ENCODE measurements at regions not wholly inside any gene's neighbourhood (a gene's known extent, or its start where the extent isn't known, plus 50 kb on each side); places are given as distances from the start of the nearest gene placed in this dataset.

GRCh38 chr1:230542054-230542453 is 100.2 kb upstream of the COG2 start:
- ChIA-PET POLR2A (no interaction called here), CTCF (no interaction called here)
- peaks cover 0 to 3% (median 0%) of the 10 kb centered on the region in 5 experiments for H3K27me3 ChIP-seq (replicated peaks in 2 of 5; ENCODE audit: control insufficient read depth in 4 of 5, insufficient read depth in 5 of 5, low read length in 4 of 5)
- H3K27ac ChIP-seq (ENCODE audit: insufficient read depth in 1 of 2, low read depth in 1 of 2, low read length in 2 of 2, poor library complexity in 1 of 2, severe bottlenecking in 2 of 2), result no peak overlapping the region
- no peaks in the 10 kb centered on the region for H3K9me3 ChIP-seq (ENCODE audit: control extremely low read depth in 1 of 5, control insufficient read depth in 4 of 5, insufficient read depth in 2 of 5, low read depth in 1 of 5, low read length in 4 of 5)
- H3K36me3 ChIP-seq (ENCODE audit: control insufficient read depth in 4 of 4, insufficient read depth in 4 of 4, low read length in 3 of 4), result no peaks in the 10 kb centered on the region
- no peaks in the 10 kb centered on the region for H3K4me1 ChIP-seq (ENCODE audit: control extremely low read depth in 1 of 4, control insufficient read depth in 4 of 4, insufficient read depth in 4 of 4, low read length in 3 of 4)
- DNase-seq, result peak in 2 of 3 donors; percentile 13 to 22
- H3K4me3 ChIP-seq (ENCODE audit: control insufficient read depth in 1 of 7, extremely low read depth in 1 of 7, insufficient read depth in 4 of 7, low read depth in 2 of 7, low read length in 6 of 7), result no peak overlapping the region

GRCh38 chr1:230541306-230541705 is 101.0 kb upstream of the COG2 start:
- DNase-seq, result no peak
- no peak overlapping the region for H3K4me3 ChIP-seq (ENCODE audit: control insufficient read depth in 1 of 7, extremely low read depth in 1 of 7, insufficient read depth in 4 of 7, low read depth in 2 of 7, low read length in 6 of 7)
- H3K36me3 ChIP-seq (ENCODE audit: control insufficient read depth in 4 of 4, insufficient read depth in 4 of 4, low read length in 3 of 4), result no peaks in the 10 kb centered on the region
- WGBS (ENCODE audit: insufficient coverage), result no CpG with 5 or more reads among the region's 2 CpGs
- POLR2A ChIA-PET, result no interaction called here
- CTCF ChIA-PET, result no interaction called here
- H3K27me3 ChIP-seq (replicated peaks in 2 of 5; ENCODE audit: control insufficient read depth in 4 of 5, insufficient read depth in 5 of 5, low read length in 4 of 5), result peaks cover 0 to 3% (median 0%) of the 10 kb centered on the region in 5 experiments
- H3K9me3 ChIP-seq (ENCODE audit: control extremely low read depth in 1 of 5, control insufficient read depth in 4 of 5, insufficient read depth in 2 of 5, low read depth in 1 of 5, low read length in 4 of 5), result no peaks in the 10 kb centered on the region
- no peaks in the 10 kb centered on the region for H3K4me1 ChIP-seq (ENCODE audit: control extremely low read depth in 1 of 4, control insufficient read depth in 4 of 4, insufficient read depth in 4 of 4, low read length in 3 of 4)
- H3K27ac ChIP-seq (ENCODE audit: insufficient read depth in 1 of 2, low read depth in 1 of 2, low read length in 2 of 2, poor library complexity in 1 of 2, severe bottlenecking in 2 of 2), result no peak overlapping the region

- H3K4me3 ChIP-seq (ENCODE audit: control insufficient read depth in 1 of 7, extremely low read depth in 1 of 7, insufficient read depth in 4 of 7, low read depth in 2 of 7, low read length in 6 of 7), result no peak overlapping the region
- H3K27ac ChIP-seq (ENCODE audit: insufficient read depth in 1 of 2, low read depth in 1 of 2, low read length in 2 of 2, poor library complexity in 1 of 2, severe bottlenecking in 2 of 2), result no peak overlapping the region
- H3K27me3 ChIP-seq (replicated peaks in 2 of 5; ENCODE audit: control insufficient read depth in 4 of 5, insufficient read depth in 5 of 5, low read length in 4 of 5), result peaks cover 0 to 3% (median 0%) of the 10 kb centered on the region in 5 experiments
- H3K4me1 ChIP-seq (ENCODE audit: control extremely low read depth in 1 of 4, control insufficient read depth in 4 of 4, insufficient read depth in 4 of 4, low read length in 3 of 4), result no peaks in the 10 kb centered on the region
- WGBS (ENCODE audit: insufficient coverage), result 98% methylated on average over 5 of the region's 6 CpGs
- POLR2A ChIA-PET, result no interaction called here
- CTCF ChIA-PET, result no interaction called here
- DNase-seq, result no peak
- no peaks in the 10 kb centered on the region for H3K36me3 ChIP-seq (ENCODE audit: control insufficient read depth in 4 of 4, insufficient read depth in 4 of 4, low read length in 3 of 4)
- H3K9me3 ChIP-seq (ENCODE audit: control extremely low read depth in 1 of 5, control insufficient read depth in 4 of 5, insufficient read depth in 2 of 5, low read depth in 1 of 5, low read length in 4 of 5), result no peaks in the 10 kb centered on the region
These were observed 101.7 kb upstream of the COG2 start for GRCh38 chr1:230540421-230541155.

- peaks cover 0 to 3% (median 0%) of the 10 kb centered on the region in 5 experiments for H3K27me3 ChIP-seq (replicated peaks in 2 of 5; ENCODE audit: control insufficient read depth in 4 of 5, insufficient read depth in 5 of 5, low read length in 4 of 5)
- ChIA-PET CTCF (no interaction called here), POLR2A (no interaction called here)
- H3K27ac ChIP-seq (ENCODE audit: insufficient read depth in 1 of 2, low read depth in 1 of 2, low read length in 2 of 2, poor library complexity in 1 of 2, severe bottlenecking in 2 of 2), result no peak overlapping the region
- 72% methylated on average over 9 of the region's 9 CpGs for WGBS (ENCODE audit: insufficient coverage)
- no peaks in the 10 kb centered on the region for H3K36me3 ChIP-seq (ENCODE audit: control insufficient read depth in 4 of 4, insufficient read depth in 4 of 4, low read length in 3 of 4)
- H3K4me1 ChIP-seq (ENCODE audit: control extremely low read depth in 1 of 4, control insufficient read depth in 4 of 4, insufficient read depth in 4 of 4, low read length in 3 of 4), result no peaks in the 10 kb centered on the region
- H3K9me3 ChIP-seq (ENCODE audit: control extremely low read depth in 1 of 5, control insufficient read depth in 4 of 5, insufficient read depth in 2 of 5, low read depth in 1 of 5, low read length in 4 of 5), result peaks cover 0 to 6% (median 0%) of the 10 kb centered on the region in 5 experiments
- H3K4me3 ChIP-seq (ENCODE audit: control insufficient read depth in 1 of 7, extremely low read depth in 1 of 7, insufficient read depth in 4 of 7, low read depth in 2 of 7, low read length in 6 of 7), result no peak overlapping the region
- no peak for DNase-seq
These were observed 104.8 kb upstream of the COG2 start for GRCh38 chr1:230537456-230537855.

- ChIA-PET POLR2A (no interaction called here), CTCF (no interaction called here)
- peaks cover 0 to 3% (median 0%) of the 10 kb centered on the region in 5 experiments for H3K27me3 ChIP-seq (replicated peaks in 2 of 5; ENCODE audit: control insufficient read depth in 4 of 5, insufficient read depth in 5 of 5, low read length in 4 of 5)
- H3K9me3 ChIP-seq (ENCODE audit: control extremely low read depth in 1 of 5, control insufficient read depth in 4 of 5, insufficient read depth in 2 of 5, low read depth in 1 of 5, low read length in 4 of 5), result peaks cover 0 to 6% (median 0%) of the 10 kb centered on the region in 5 experiments
- H3K36me3 ChIP-seq (ENCODE audit: control insufficient read depth in 4 of 4, insufficient read depth in 4 of 4, low read length in 3 of 4), result no peaks in the 10 kb centered on the region
- no peak for DNase-seq
- H3K4me1 ChIP-seq (ENCODE audit: control extremely low read depth in 1 of 4, control insufficient read depth in 4 of 4, insufficient read depth in 4 of 4, low read length in 3 of 4), result no peaks in the 10 kb centered on the region
- no peak overlapping the region for H3K27ac ChIP-seq (ENCODE audit: insufficient read depth in 1 of 2, low read depth in 1 of 2, low read length in 2 of 2, poor library complexity in 1 of 2, severe bottlenecking in 2 of 2)
- no peak overlapping the region for H3K4me3 ChIP-seq (ENCODE audit: control insufficient read depth in 1 of 7, extremely low read depth in 1 of 7, insufficient read depth in 4 of 7, low read depth in 2 of 7, low read length in 6 of 7)
- WGBS (ENCODE audit: insufficient coverage), result 100% methylated on average over 1 of the region's 1 CpG
These were observed 105.6 kb upstream of the COG2 start for GRCh38 chr1:230536641-230537155.

- Histone ChIP-seq H3K4me3 (ENCODE audit: control insufficient read depth in 1 of 7, extremely low read depth in 1 of 7, insufficient read depth in 4 of 7, low read depth in 2 of 7, low read length in 6 of 7) (no peak overlapping the region), H3K36me3 (ENCODE audit: control insufficient read depth in 4 of 4, insufficient read depth in 4 of 4, low read length in 3 of 4) (no peaks in the 10 kb centered on the region), H3K27ac (ENCODE audit: insufficient read depth in 1 of 2, low read depth in 1 of 2, low read length in 2 of 2, poor library complexity in 1 of 2, severe bottlenecking in 2 of 2) (no peak overlapping the region), H3K27me3 (replicated peaks in 2 of 5; ENCODE audit: control insufficient read depth in 4 of 5, insufficient read depth in 5 of 5, low read length in 4 of 5) (peaks cover 0 to 3% (median 0%) of the 10 kb centered on the region in 5 experiments), H3K9me3 (ENCODE audit: control extremely low read depth in 1 of 5, control insufficient read depth in 4 of 5, insufficient read depth in 2 of 5, low read depth in 1 of 5, low read length in 4 of 5) (peaks cover 0 to 8% (median 0%) of the 10 kb centered on the region in 5 experiments), H3K4me1 (ENCODE audit: control extremely low read depth in 1 of 4, control insufficient read depth in 4 of 4, insufficient read depth in 4 of 4, low read length in 3 of 4) (no peaks in the 10 kb centered on the region)
- DNase-seq, result no peak
- CTCF ChIA-PET, result no interaction called here
- POLR2A ChIA-PET, result no interaction called here
- WGBS (ENCODE audit: insufficient coverage), result no CpG with 5 or more reads among the region's 2 CpGs
These were observed 108.1 kb upstream of the COG2 start for GRCh38 chr1:230534224-230534623.

GRCh38 chr1:230531103-230531502 is 105.0 kb upstream of the PGBD5 start:
- Histone ChIP-seq H3K4me3 (ENCODE audit: control insufficient read depth in 1 of 7, extremely low read depth in 1 of 7, insufficient read depth in 4 of 7, low read depth in 2 of 7, low read length in 6 of 7) (no peak overlapping the region), H3K4me1 (ENCODE audit: control extremely low read depth in 1 of 4, control insufficient read depth in 4 of 4, insufficient read depth in 4 of 4, low read length in 3 of 4) (no peaks in the 10 kb centered on the region), H3K27me3 (replicated peaks in 2 of 5; ENCODE audit: control insufficient read depth in 4 of 5, insufficient read depth in 5 of 5, low read length in 4 of 5) (no peaks in the 10 kb centered on the region), H3K36me3 (ENCODE audit: control insufficient read depth in 4 of 4, insufficient read depth in 4 of 4, low read length in 3 of 4) (no peaks in the 10 kb centered on the region), H3K9me3 (ENCODE audit: control extremely low read depth in 1 of 5, control insufficient read depth in 4 of 5, insufficient read depth in 2 of 5, low read depth in 1 of 5, low read length in 4 of 5) (peaks cover 0 to 12% (median 0%) of the 10 kb centered on the region in 5 experiments), H3K27ac (ENCODE audit: insufficient read depth in 1 of 2, low read depth in 1 of 2, low read length in 2 of 2, poor library complexity in 1 of 2, severe bottlenecking in 2 of 2) (no peak overlapping the region)
- ChIA-PET POLR2A (no interaction called here), CTCF (no interaction called here)
- no peak for DNase-seq

All from common myeloid progenitor, CD34-positive (primary cell).